Gastroesophageal sphincter (tissue), 3 donors: ENCODE measurements at regions not wholly inside any gene's neighbourhood (a gene's known extent, or its start where the extent isn't known, plus 50 kb on each side); places are given as distances from the start of the nearest gene placed in this dataset.
"Not testable (repeated sequence)": the region's sequence is repeated elsewhere in the genome, so short reads cannot be mapped to it uniquely, and the experiment has no call there.

Experiments used
- CTCF ChIP-seq, 4 experiments: fragments of 200-600 bp in 2 of 4; fragments of 450-650 bp in 2 of 4; sonication (generic) in 1 of 4; IDR thresholded peaks; one replicate each; pipeline ENCODE4 v1.5.1; 2017 to 2019; ENCODE audit warnings: antibody characterized with exemption in 4 of 4, mild to moderate bottlenecking in 2 of 4, moderate library complexity in 2 of 4
- EP300 ChIP-seq: sonication (generic); formaldehyde crosslinking; IDR thresholded peaks from one replicate; pipeline ENCODE4 v1.6.1; 2017; ENCODE audit warnings: antibody characterized with exemption, mild to moderate bottlenecking

- not testable (repeated sequence) for TF ChIP-seq EP300; CTCF (IDR thresholded peaks at IDR 0.05)
Observed at GRCh38 chr15:44831409-44831741, 95.0 kb downstream of the TRIM69 start.
